Breast epithelium (tissue), 3 donors: ENCODE measurements at regions not wholly inside any gene's neighbourhood (a gene's known extent, or its start where the extent isn't known, plus 50 kb on each side); places are given as distances from the start of the nearest gene placed in this dataset.

ENCODE experiments used
- POLR2AphosphoS5 ChIP-seq, 3 donors: sonication (generic); formaldehyde crosslinking; IDR thresholded peaks; one replicate each; pipeline ENCODE4 v1.6.1; 2017; ENCODE audit warnings: antibody characterized with exemption in 3 of 3
- TF ChIP-seq, protein P1 (sequence below), 3 donors: fragments of 450-650 bp; IDR thresholded peaks; one replicate each; pipeline ENCODE4 v1.5.1; 2016 to 2017; ENCODE audit warnings: antibody characterized with exemption in 3 of 3, mild to moderate bottlenecking in 3 of 3, moderate library complexity in 3 of 3

- TF ChIP-seq, protein P1, sequence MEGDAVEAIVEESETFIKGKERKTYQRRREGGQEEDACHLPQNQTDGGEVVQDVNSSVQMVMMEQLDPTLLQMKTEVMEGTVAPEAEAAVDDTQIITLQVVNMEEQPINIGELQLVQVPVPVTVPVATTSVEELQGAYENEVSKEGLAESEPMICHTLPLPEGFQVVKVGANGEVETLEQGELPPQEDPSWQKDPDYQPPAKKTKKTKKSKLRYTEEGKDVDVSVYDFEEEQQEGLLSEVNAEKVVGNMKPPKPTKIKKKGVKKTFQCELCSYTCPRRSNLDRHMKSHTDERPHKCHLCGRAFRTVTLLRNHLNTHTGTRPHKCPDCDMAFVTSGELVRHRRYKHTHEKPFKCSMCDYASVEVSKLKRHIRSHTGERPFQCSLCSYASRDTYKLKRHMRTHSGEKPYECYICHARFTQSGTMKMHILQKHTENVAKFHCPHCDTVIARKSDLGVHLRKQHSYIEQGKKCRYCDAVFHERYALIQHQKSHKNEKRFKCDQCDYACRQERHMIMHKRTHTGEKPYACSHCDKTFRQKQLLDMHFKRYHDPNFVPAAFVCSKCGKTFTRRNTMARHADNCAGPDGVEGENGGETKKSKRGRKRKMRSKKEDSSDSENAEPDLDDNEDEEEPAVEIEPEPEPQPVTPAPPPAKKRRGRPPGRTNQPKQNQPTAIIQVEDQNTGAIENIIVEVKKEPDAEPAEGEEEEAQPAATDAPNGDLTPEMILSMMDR (IDR thresholded peaks at IDR 0.05): no peak
- no peak for TF ChIP-seq POLR2AphosphoS5 (IDR thresholded peaks at IDR 0.05)
Measured at GRCh38 chr13:76225815-76226489, 589.8 kb downstream of the LMO7 start.
